Retinal pigment epithelial cell (primary cell): ENCODE measurements at regions not wholly inside any gene's neighbourhood (a gene's known extent, or its start where the extent isn't known, plus 50 kb on each side); places are given as distances from the start of the nearest gene placed in this dataset.

Experiments used
- DNase-seq: peaks from one replicate; pipeline ENCODE4 v3.0.0-alpha.2; 2010; ENCODE audit warnings: low read depth
- H3K4me3 ChIP-seq: 2 replicates; pipeline ENCODE4 v1.5.1; 2011; ENCODE audit warnings: mild to moderate bottlenecking, low read length, control low read depth, moderate library complexity
- CTCF ChIP-seq: conservative IDR thresholded peaks from 2 replicates; pipeline ENCODE4 v1.5.1; 2011; ENCODE audit warnings: low read depth, low read length, control low read depth, inconsistent platforms

GRCh38 chr21:36589352-36589971 lies 109.5 kb upstream of the SIM2 start:
- H3K4me3 ChIP-seq = no peak overlapping the region
- TF ChIP-seq CTCF = peak; percentile 54
- DNase-seq = no peak

- DNase-seq = no peak
- no peak for TF ChIP-seq CTCF
Observed at GRCh38 chr21:36591326-36591970, 107.5 kb upstream of the SIM2 start.

GRCh38 chr21:36596174-36596573 lies 102.7 kb upstream of the SIM2 start:
- no peak overlapping the region for H3K4me3 ChIP-seq
- DNase-seq = no peak
- no peak for TF ChIP-seq CTCF

More at GRCh38 chr21:36591326-36591970, 107.5 kb upstream of the SIM2 start:
- no peak overlapping the region for H3K4me3 ChIP-seq

GRCh38 chr21:36601362-36601761 lies 97.6 kb upstream of the SIM2 start:
- no peak for DNase-seq
- H3K4me3 ChIP-seq = no peak overlapping the region
- TF ChIP-seq CTCF = no peak

- no peak for TF ChIP-seq CTCF
- H3K4me3 ChIP-seq = no peak overlapping the region
- DNase-seq = no peak
Observed at GRCh38 chr21:36602735-36603134, 96.2 kb upstream of the SIM2 start.

- no peak for TF ChIP-seq CTCF
- DNase-seq = no peak
- no peak overlapping the region for H3K4me3 ChIP-seq
Observed at GRCh38 chr21:36603221-36603620, 95.7 kb upstream of the SIM2 start.

GRCh38 chr21:36605426-36605825 lies 93.5 kb upstream of the SIM2 start:
- no peak overlapping the region for H3K4me3 ChIP-seq
- no peak for DNase-seq
- no peak for TF ChIP-seq CTCF
